IMR-90 (cell line): ENCODE measurements at regions not wholly inside any gene's neighbourhood (a gene's known extent, or its start where the extent isn't known, plus 50 kb on each side); places are given as distances from the start of the nearest gene placed in this dataset.

ENCODE experiments used
- ATAC-seq: fragments of 200-7000 bp; cut with Tn5 transposase; 2 replicates; pipeline ENCODE4 v1.9.1; 2020; ENCODE audit warnings: low read depth, mild to moderate bottlenecking, moderate library complexity
- BruUV-seq: library from RNA; stranded (reverse); fragments of 400-500 nt; replicated peaks from 2 replicates; lab custom pipeline; 2021; lab: Mats Ljungman, UMichigan
- CTCF ChIA-PET: fragments of 300-600 bp; formaldehyde crosslinking; extraction: SDS; loops from one replicate; lab custom pipeline; 2021; ENCODE audit warnings: antibody characterized with exemption; lab: Yijun Ruan, JAX
- POLR2A ChIA-PET: fragments of 300-600 bp; sonication (Branson Sonifier 250); formaldehyde crosslinking; loops from one replicate; lab custom pipeline; 2022; ENCODE audit warnings: antibody characterized with exemption; ENCODE audit not compliant: unreplicated experiment; lab: Charles Lee
- DNase-seq: peaks from one replicate; pipeline ENCODE4 v3.0.0; 2013
- H2AFZ ChIP-seq: replicated peaks from 2 replicates; pipeline ENCODE3; 2013; ENCODE audit warnings: low read length, mild to moderate bottlenecking; ENCODE audit not compliant: poor library complexity
- H2AK5ac ChIP-seq: 2 replicates; pipeline ENCODE4 v1.6.1; 2013; ENCODE audit warnings: low read depth, low read length, inconsistent platforms
- H2AK9ac ChIP-seq: replicated peaks from 2 replicates; pipeline ENCODE3; 2013; ENCODE audit warnings: mild to moderate bottlenecking, low read depth, low read length, moderate library complexity; ENCODE audit not compliant: poor library complexity
- H2BK120ac ChIP-seq: 2 replicates; pipeline ENCODE4 v1.6.1; 2013; ENCODE audit warnings: low read depth, low read length, inconsistent platforms
- H2BK15ac ChIP-seq: 3 replicates; pipeline ENCODE4 v1.6.1; 2013; ENCODE audit warnings: low read depth, low read length, inconsistent platforms
- H2BK20ac ChIP-seq: 2 replicates; pipeline ENCODE4 v1.6.1; 2013; ENCODE audit warnings: low read depth, mild to moderate bottlenecking, inconsistent platforms, low read length, moderate library complexity
- H2BK5ac ChIP-seq: 2 replicates; pipeline ENCODE4 v1.6.1; 2013; ENCODE audit warnings: mild to moderate bottlenecking, low read depth, low read length, inconsistent platforms; ENCODE audit not compliant: poor library complexity, severe bottlenecking
- H3K14ac ChIP-seq: replicated peaks from 2 replicates; pipeline ENCODE4 v1.6.1; 2013; ENCODE audit warnings: low read depth, low read length, inconsistent platforms
- H3K18ac ChIP-seq: 2 replicates; pipeline ENCODE4 v1.6.1; 2013; ENCODE audit warnings: low read depth, low read length, control low read depth
- H3K23ac ChIP-seq: 2 replicates; pipeline ENCODE4 v1.6.1; 2013; ENCODE audit warnings: low read depth, low read length, inconsistent platforms
- H3K27ac ChIP-seq: 2 replicates; pipeline ENCODE4 v1.5.1; 2013; ENCODE audit warnings: mild to moderate bottlenecking, control low read depth, low read length; ENCODE audit not compliant: insufficient read depth
- H3K27me3 ChIP-seq: 2 replicates; pipeline ENCODE4 v1.6.1; 2013; ENCODE audit warnings: low read length; ENCODE audit not compliant: control insufficient read depth, insufficient read depth
- H3K36me3 ChIP-seq: 2 replicates; pipeline ENCODE4 v1.6.1; 2013; ENCODE audit warnings: low read length, mixed read lengths; ENCODE audit not compliant: control insufficient read depth, insufficient read depth
- H3K4ac ChIP-seq: 2 replicates; pipeline ENCODE4 v1.6.1; 2013; ENCODE audit warnings: low read depth, low read length, inconsistent platforms
- H3K4me1 ChIP-seq: 2 replicates; pipeline ENCODE4 v1.6.1; 2013; ENCODE audit warnings: low read length, mixed read lengths; ENCODE audit not compliant: control insufficient read depth, insufficient read depth
- H3K4me2 ChIP-seq: 2 replicates; pipeline ENCODE4 v1.6.1; 2013; ENCODE audit warnings: low read depth, mild to moderate bottlenecking, control low read depth, low read length, moderate library complexity
- H3K4me3 ChIP-seq: 2 replicates; pipeline ENCODE4 v1.5.1; 2013; ENCODE audit warnings: low read depth, mild to moderate bottlenecking, control low read depth, low read length, moderate library complexity; ENCODE audit not compliant: insufficient read depth
- H3K56ac ChIP-seq: 2 replicates; pipeline ENCODE4 v1.6.1; 2013; ENCODE audit warnings: low read length, inconsistent platforms; ENCODE audit not compliant: insufficient read depth; ENCODE audit errors: extremely low read depth
- H3K79me1 ChIP-seq, 2 experiments: 2 replicates each; pipeline ENCODE4 v1.6.1; 2013; ENCODE audit warnings: low read length in 2 of 2, inconsistent platforms in 1 of 2, low read depth in 1 of 2
- H3K9ac ChIP-seq: 2 replicates; pipeline ENCODE4 v1.6.1; 2013; ENCODE audit warnings: low read depth, low read length, control low read depth
- H3K9me1 ChIP-seq: 2 replicates; pipeline ENCODE4 v1.6.1; 2013; ENCODE audit warnings: low read length, inconsistent platforms; ENCODE audit not compliant: insufficient read depth
- H3K9me3 ChIP-seq: 2 replicates; pipeline ENCODE4 v1.6.1; 2013; ENCODE audit warnings: low read length; ENCODE audit not compliant: control insufficient read depth, insufficient read depth
- H4K20me1 ChIP-seq: 2 replicates; pipeline ENCODE4 v1.6.1; 2013; ENCODE audit warnings: low read length, inconsistent platforms; ENCODE audit not compliant: insufficient read depth
- H4K5ac ChIP-seq: 2 replicates; pipeline ENCODE4 v1.6.1; 2013; ENCODE audit warnings: mild to moderate bottlenecking, low read depth, low read length, control low read depth
- H4K8ac ChIP-seq, 2 experiments: 2 replicates each; pipeline ENCODE4 v1.6.1; 2013; ENCODE audit warnings: low read depth in 2 of 2, low read length in 2 of 2, control low read depth in 1 of 2, inconsistent platforms in 1 of 2
- H4K91ac ChIP-seq: 2 replicates; pipeline ENCODE4 v1.6.1; 2013; ENCODE audit warnings: low read depth, low read length, inconsistent platforms; ENCODE audit not compliant: insufficient read depth
- CHD1 ChIP-seq: IDR thresholded peaks from 2 replicates; pipeline ENCODE4 v1.6.1; 2012; ENCODE audit warnings: low read depth, low read length, improper control_type of control experiment
- POLR2A ChIP-seq: IDR thresholded peaks from 2 replicates; pipeline ENCODE4 v1.6.1; 2012; ENCODE audit warnings: mild to moderate bottlenecking, low read depth, low read length
- RFX5 ChIP-seq: IDR thresholded peaks from 2 replicates; pipeline ENCODE4 v1.8.0; 2012; ENCODE audit warnings: low read depth, mild to moderate bottlenecking, low read length, moderate library complexity
- dilution Hi-C: fragments of 300-500 bp; cut with HindIII; formaldehyde crosslinking; loops from one replicate; pipeline ENCODE4 v1.14.3; 2018; ENCODE audit warnings: low sequenced_read_pairs; ENCODE audit not compliant: unreplicated experiment
- in situ Hi-C: fragments of 300-500 bp; cut with MboI; formaldehyde crosslinking; loops from 3 replicates; pipeline ENCODE4 v1.14.3; 2019; ENCODE audit warnings: low sequenced_read_pairs, inconsistent platforms, mixed read lengths
- intact Hi-C: fragments of 100-400 bp; cut with micrococcal nuclease; formaldehyde crosslinking; loops from 2 replicates; pipeline ENCODE4 v1.10.0; 2022
- TF ChIP-seq, protein P1 (sequence below): fragments of 150-350 bp; IDR thresholded peaks from 2 replicates; pipeline ENCODE4 v1.6.1; 2017; ENCODE audit warnings: mild to moderate bottlenecking, antibody characterized with exemption, low read length, low read depth
- TF ChIP-seq, protein P2 (sequence below): fragments of 150-350 bp; IDR thresholded peaks from 2 replicates; pipeline ENCODE4 v1.6.1; 2016; ENCODE audit warnings: low read depth, mild to moderate bottlenecking, low read length, moderate library complexity, borderline replicate concordance

DNA sequence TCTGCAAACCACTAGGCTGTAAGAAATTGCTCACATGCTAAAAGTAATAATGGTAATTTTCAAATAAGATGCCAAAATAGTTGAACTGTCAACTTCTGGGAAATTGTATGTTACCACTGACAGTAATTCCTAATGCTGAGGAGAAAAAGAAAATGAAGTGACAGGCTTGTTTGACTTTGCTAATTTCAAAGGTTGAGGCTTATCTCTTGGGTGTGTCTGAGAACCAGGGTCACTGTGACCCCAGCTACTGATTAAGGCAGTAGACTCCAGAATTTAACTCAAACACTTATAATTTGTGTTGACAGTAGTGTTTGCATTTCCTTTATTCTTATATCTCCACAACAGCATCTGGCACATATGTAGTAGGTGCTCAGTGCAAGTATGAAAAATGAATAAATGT lies 74.6 kb upstream of the PDZRN3 start:
- no peak overlapping the region for H3K18ac ChIP-seq
- no peak overlapping the region for H3K23ac ChIP-seq
- no peak overlapping the region for H3K56ac ChIP-seq
- H3K27ac ChIP-seq: no peak overlapping the region
- ATAC-seq (no peak), DNase-seq (no peak)
- H3K9me1 ChIP-seq: no peaks in the 10 kb centered on the region
- dilution Hi-C loops (no loop called here), in situ Hi-C loops (no loop called here), intact Hi-C loops (no loop called here)
- H3K4ac ChIP-seq: no peak overlapping the region
- TF ChIP-seq, protein P1, sequence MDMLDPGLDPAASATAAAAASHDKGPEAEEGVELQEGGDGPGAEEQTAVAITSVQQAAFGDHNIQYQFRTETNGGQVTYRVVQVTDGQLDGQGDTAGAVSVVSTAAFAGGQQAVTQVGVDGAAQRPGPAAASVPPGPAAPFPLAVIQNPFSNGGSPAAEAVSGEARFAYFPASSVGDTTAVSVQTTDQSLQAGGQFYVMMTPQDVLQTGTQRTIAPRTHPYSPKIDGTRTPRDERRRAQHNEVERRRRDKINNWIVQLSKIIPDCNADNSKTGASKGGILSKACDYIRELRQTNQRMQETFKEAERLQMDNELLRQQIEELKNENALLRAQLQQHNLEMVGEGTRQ: no peak
- TF ChIP-seq CHD1 (no peak), POLR2A (no peak), RFX5 (no peak)
- TF ChIP-seq, protein P2, sequence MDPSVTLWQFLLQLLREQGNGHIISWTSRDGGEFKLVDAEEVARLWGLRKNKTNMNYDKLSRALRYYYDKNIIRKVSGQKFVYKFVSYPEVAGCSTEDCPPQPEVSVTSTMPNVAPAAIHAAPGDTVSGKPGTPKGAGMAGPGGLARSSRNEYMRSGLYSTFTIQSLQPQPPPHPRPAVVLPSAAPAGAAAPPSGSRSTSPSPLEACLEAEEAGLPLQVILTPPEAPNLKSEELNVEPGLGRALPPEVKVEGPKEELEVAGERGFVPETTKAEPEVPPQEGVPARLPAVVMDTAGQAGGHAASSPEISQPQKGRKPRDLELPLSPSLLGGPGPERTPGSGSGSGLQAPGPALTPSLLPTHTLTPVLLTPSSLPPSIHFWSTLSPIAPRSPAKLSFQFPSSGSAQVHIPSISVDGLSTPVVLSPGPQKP: no peak
- H3K14ac ChIP-seq: no peak overlapping the region
- no peaks in the 10 kb centered on the region for H3K4me1 ChIP-seq
- no peak overlapping the region for H4K8ac ChIP-seq
- H2AFZ ChIP-seq: no peak overlapping the region
- no peak overlapping the region for H2BK20ac ChIP-seq
- no peaks in the 10 kb centered on the region for H4K20me1 ChIP-seq
- ChIA-PET POLR2A (no interaction called here), CTCF (no interaction called here)
- no peak overlapping the region for H4K5ac ChIP-seq
- no peak overlapping the region for H3K4me2 ChIP-seq
- H2AK9ac ChIP-seq: no peak overlapping the region
- H3K9me3 ChIP-seq: no peaks in the 10 kb centered on the region
- no peak overlapping the region for H4K91ac ChIP-seq
- H3K79me1 ChIP-seq: no peaks in the 10 kb centered on the region
- H2BK5ac ChIP-seq: no peak overlapping the region
- no TSS peak for BruUV-seq
- H3K4me3 ChIP-seq: no peak overlapping the region
- no peaks in the 10 kb centered on the region for H3K36me3 ChIP-seq
- H3K27me3 ChIP-seq: no peaks in the 10 kb centered on the region
- H2BK15ac ChIP-seq: no peak overlapping the region
- H2BK120ac ChIP-seq: no peak overlapping the region
- H3K9ac ChIP-seq: no peak overlapping the region
- no peak overlapping the region for H2AK5ac ChIP-seq
